Left renal cortex interstitium (tissue), 4 donors: ENCODE measurements at regions not wholly inside any gene's neighbourhood (a gene's known extent, or its start where the extent isn't known, plus 50 kb on each side); places are given as distances from the start of the nearest gene placed in this dataset.
"Not testable (repeated sequence)": the region's sequence is repeated elsewhere in the genome, so short reads cannot be mapped to it uniquely, and the experiment has no call there.

Source experiments
- DNase-seq, 4 donors: peaks; one replicate each; pipeline ENCODE4 v3.0.0-alpha.2; 2013; ENCODE audit warnings: low read depth in 4 of 4, low spot score in 2 of 4, missing footprints in 1 of 4

GRCh38 chr6:142016666-142017065 is 116.1 kb upstream of the GJE1 start:
- not testable (repeated sequence) for DNase-seq

GRCh38 chr6:142015463-142015862 is 117.3 kb upstream of the GJE1 start:
- not testable (repeated sequence) for DNase-seq

GRCh38 chr6:142015011-142015410 is 117.7 kb upstream of the GJE1 start:
- DNase-seq, result no peak

GRCh38 chr6:142014515-142014914 is 118.2 kb upstream of the GJE1 start:
- DNase-seq, result no peak

GRCh38 chr6:142013875-142014495 is 118.7 kb upstream of the GJE1 start:
- DNase-seq, result no peak

- DNase-seq, result no peak
Measured at GRCh38 chr6:142013287-142013686, 119.4 kb upstream of the GJE1 start.

GRCh38 chr6:142011775-142012174 is 121.0 kb upstream of the GJE1 start:
- DNase-seq, result no peak

- no peak for DNase-seq
Measured at GRCh38 chr6:142011156-142011555, 121.6 kb upstream of the GJE1 start.

GRCh38 chr6:142009647-142010046 is 123.1 kb upstream of the GJE1 start:
- DNase-seq, result no peak

GRCh38 chr6:142008781-142009180 is 123.9 kb upstream of the GJE1 start:
- DNase-seq, result no peak

GRCh38 chr6:142008016-142008735 is 124.5 kb upstream of the GJE1 start:
- no peak for DNase-seq

- no peak for DNase-seq
Measured at GRCh38 chr6:142005021-142005420, 127.7 kb upstream of the GJE1 start.

GRCh38 chr6:142002825-142003405 is 129.8 kb upstream of the GJE1 start:
- no peak for DNase-seq

- DNase-seq, result no peak
Measured at GRCh38 chr6:141996823-141997222, 135.9 kb upstream of the GJE1 start.

- DNase-seq, result no peak
Measured at GRCh38 chr6:141992109-141992508, 140.6 kb upstream of the GJE1 start.

GRCh38 chr6:141990840-141991239 is 141.9 kb upstream of the GJE1 start:
- no peak for DNase-seq

- DNase-seq, result no peak
Measured at GRCh38 chr6:141989706-141989959, 143.1 kb upstream of the GJE1 start.

GRCh38 chr6:141988954-141989705 is 143.6 kb upstream of the GJE1 start:
- DNase-seq, result peak in 1 of 4 donors; percentile 6

GRCh38 chr6:141988327-141988726 is 144.4 kb upstream of the GJE1 start:
- DNase-seq, result no peak

GRCh38 chr6:141986457-141986856 is 146.3 kb upstream of the GJE1 start:
- DNase-seq, result no peak

- DNase-seq, result no peak
Measured at GRCh38 chr6:141981190-141981589, 151.5 kb upstream of the GJE1 start.

- no peak for DNase-seq
Measured at GRCh38 chr6:141977782-141978181, 154.9 kb upstream of the GJE1 start.
